Vagina (tissue), 2 donors: ENCODE measurements at regions not wholly inside any gene's neighbourhood (a gene's known extent, or its start where the extent isn't known, plus 50 kb on each side); places are given as distances from the start of the nearest gene placed in this dataset.

ENCODE experiments used
- DNase-seq, 2 donors: peaks; one replicate each; pipeline ENCODE4 v3.0.0-alpha.2; 2017; ENCODE audit errors: extremely low spot score in 2 of 2
- H3K27ac ChIP-seq: fragments of 200-600 bp; sonication (generic); one replicate; pipeline ENCODE4 v1.5.1; 2019
- H3K27me3 ChIP-seq: fragments of 200-600 bp; sonication (generic); one replicate; pipeline ENCODE4 v1.5.1; 2019
- H3K36me3 ChIP-seq, 2 donors: fragments of 200-600 bp; sonication (generic); one replicate each; pipeline ENCODE4 v1.5.1; 2017 to 2019
- H3K4me1 ChIP-seq: fragments of 200-600 bp; sonication (generic); one replicate; pipeline ENCODE4 v1.5.1; 2019
- H3K4me3 ChIP-seq, 2 donors: fragments of 200-600 bp; sonication (generic); 1 replicate in 1 of 2; 2 replicates in 1 of 2; pipeline ENCODE4 v1.5.1; 2016 to 2019
- H3K9me3 ChIP-seq: fragments of 200-600 bp; sonication (generic); one replicate; pipeline ENCODE4 v1.5.1; 2019
- POLR2A ChIP-seq, 2 donors: fragments of 450-650 bp; IDR thresholded peaks; one replicate each; pipeline ENCODE4 v1.6.1; 2017; ENCODE audit warnings: antibody characterized with exemption in 2 of 2, mild to moderate bottlenecking in 2 of 2, moderate library complexity in 2 of 2
- POLR2AphosphoS5 ChIP-seq, 2 donors: sonication (generic); formaldehyde crosslinking; IDR thresholded peaks; one replicate each; pipeline ENCODE4 v1.9.0; 2017; ENCODE audit warnings: antibody characterized with exemption in 2 of 2, mild to moderate bottlenecking in 2 of 2, low read depth in 1 of 2; ENCODE audit not compliant: insufficient read depth in 1 of 2
- intact Hi-C: fragments of 100-400 bp; cut with DNase I; formaldehyde crosslinking; loops from one replicate; pipeline ENCODE4 v1.15.1; 2023
- TF ChIP-seq, protein P1 (sequence below), 3 experiments: fragments of 450-650 bp in 2 of 3; fragments of 200-600 bp in 1 of 3; sonication (generic) in 1 of 3; IDR thresholded peaks; one replicate each; pipeline ENCODE4 v1.5.1; 2017 to 2019; ENCODE audit warnings: antibody characterized with exemption in 3 of 3, mild to moderate bottlenecking in 2 of 3, moderate library complexity in 2 of 3

DNA sequence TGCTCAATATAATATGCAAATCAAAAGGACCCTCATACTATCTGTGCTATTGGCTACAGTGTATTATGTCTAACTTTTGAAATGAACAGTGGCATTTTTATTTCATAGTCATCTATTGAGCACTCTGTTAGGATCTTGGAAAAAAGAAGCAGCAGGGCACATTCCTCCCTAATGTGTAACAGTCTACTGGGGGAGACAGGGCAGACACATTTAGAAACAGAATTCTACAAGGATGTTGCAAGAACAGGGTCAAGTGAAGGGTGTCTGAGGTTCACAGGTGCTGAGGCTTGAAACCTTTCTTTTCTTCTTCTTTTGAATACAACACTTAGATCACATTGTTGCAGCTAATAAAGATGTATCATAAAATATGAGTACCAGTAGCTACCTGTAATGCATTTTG is 129.7 kb upstream of the SLC4A4 start:
- H3K9me3 ChIP-seq, result no peaks in the 10 kb centered on the region
- no peaks in the 10 kb centered on the region for H3K27me3 ChIP-seq
- no peaks in the 10 kb centered on the region for H3K36me3 ChIP-seq
- no peaks in the 10 kb centered on the region for H3K4me1 ChIP-seq
- intact Hi-C loops, result no loop called here
- H3K4me3 ChIP-seq, result no peak overlapping the region
- TF ChIP-seq POLR2A (IDR thresholded peaks at IDR 0.05), result no peak
- TF ChIP-seq, protein P1, sequence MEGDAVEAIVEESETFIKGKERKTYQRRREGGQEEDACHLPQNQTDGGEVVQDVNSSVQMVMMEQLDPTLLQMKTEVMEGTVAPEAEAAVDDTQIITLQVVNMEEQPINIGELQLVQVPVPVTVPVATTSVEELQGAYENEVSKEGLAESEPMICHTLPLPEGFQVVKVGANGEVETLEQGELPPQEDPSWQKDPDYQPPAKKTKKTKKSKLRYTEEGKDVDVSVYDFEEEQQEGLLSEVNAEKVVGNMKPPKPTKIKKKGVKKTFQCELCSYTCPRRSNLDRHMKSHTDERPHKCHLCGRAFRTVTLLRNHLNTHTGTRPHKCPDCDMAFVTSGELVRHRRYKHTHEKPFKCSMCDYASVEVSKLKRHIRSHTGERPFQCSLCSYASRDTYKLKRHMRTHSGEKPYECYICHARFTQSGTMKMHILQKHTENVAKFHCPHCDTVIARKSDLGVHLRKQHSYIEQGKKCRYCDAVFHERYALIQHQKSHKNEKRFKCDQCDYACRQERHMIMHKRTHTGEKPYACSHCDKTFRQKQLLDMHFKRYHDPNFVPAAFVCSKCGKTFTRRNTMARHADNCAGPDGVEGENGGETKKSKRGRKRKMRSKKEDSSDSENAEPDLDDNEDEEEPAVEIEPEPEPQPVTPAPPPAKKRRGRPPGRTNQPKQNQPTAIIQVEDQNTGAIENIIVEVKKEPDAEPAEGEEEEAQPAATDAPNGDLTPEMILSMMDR (IDR thresholded peaks at IDR 0.05), result no peak
- TF ChIP-seq POLR2AphosphoS5 (IDR thresholded peaks at IDR 0.05; ENCODE audit: insufficient read depth in 1 of 2, low read depth in 1 of 2), result no peak
- H3K27ac ChIP-seq, result no peak overlapping the region
- no peak for DNase-seq

DNA sequence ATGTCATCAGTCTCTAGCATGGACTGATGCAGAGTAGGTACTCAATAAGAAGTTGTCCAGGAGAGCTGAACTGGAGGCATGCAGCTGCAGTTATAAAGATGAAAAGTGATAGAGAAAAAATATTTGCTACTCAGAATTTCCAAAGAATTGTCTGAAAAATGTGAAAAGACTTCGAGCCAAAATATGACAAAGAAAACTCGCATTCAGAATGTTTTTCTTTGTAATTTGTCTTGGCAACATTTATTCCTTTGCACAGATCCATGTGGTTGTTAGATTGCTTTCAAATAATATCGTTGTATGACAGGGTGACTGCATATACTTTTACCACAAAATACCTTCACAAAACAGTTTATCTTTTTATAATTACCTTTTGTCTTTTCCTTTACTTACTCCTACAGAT is 128.0 kb upstream of the SLC4A4 start:
- Histone ChIP-seq H3K4me1 (no peaks in the 10 kb centered on the region), H3K9me3 (no peaks in the 10 kb centered on the region), H3K27me3 (no peaks in the 10 kb centered on the region), H3K4me3 (no peak overlapping the region), H3K36me3 (no peaks in the 10 kb centered on the region), H3K27ac (no peak overlapping the region)
- no peak for DNase-seq
- TF ChIP-seq, protein P1 (IDR thresholded peaks at IDR 0.05), result no peak
- no peak for TF ChIP-seq POLR2A (IDR thresholded peaks at IDR 0.05)
- intact Hi-C loops, result no loop called here

DNA sequence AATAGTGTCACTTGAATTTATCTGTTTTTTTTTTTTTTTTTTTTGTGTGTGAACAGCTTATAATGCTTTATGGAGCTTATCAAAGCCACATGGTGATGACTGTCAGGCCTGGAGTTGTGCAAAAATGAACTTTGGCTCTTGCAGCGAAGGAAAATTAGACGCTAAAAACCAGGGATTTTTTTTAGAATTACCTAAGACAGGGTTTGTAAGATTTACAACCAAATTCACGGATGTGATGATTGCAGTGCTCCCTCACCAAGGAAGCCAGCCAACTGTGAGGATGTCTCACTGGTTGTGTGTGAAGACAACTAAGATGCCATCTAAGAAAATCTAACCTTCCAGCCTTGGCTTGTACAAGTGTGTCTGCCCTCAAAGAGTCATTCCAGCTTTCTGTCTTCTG is 127.1 kb upstream of the SLC4A4 start:
- no peak overlapping the region for H3K27ac ChIP-seq
- no peak for TF ChIP-seq POLR2A (IDR thresholded peaks at IDR 0.05)
- TF ChIP-seq POLR2AphosphoS5 (IDR thresholded peaks at IDR 0.05; ENCODE audit: insufficient read depth in 1 of 2, low read depth in 1 of 2), result no peak
- TF ChIP-seq, protein P1 (IDR thresholded peaks at IDR 0.05), result no peak
- H3K27me3 ChIP-seq, result no peaks in the 10 kb centered on the region
- no peaks in the 10 kb centered on the region for H3K36me3 ChIP-seq
- no peak overlapping the region for H3K4me3 ChIP-seq
- H3K9me3 ChIP-seq, result no peaks in the 10 kb centered on the region
- intact Hi-C loops, result no loop called here
- no peak for DNase-seq
- H3K4me1 ChIP-seq, result no peaks in the 10 kb centered on the region

DNA sequence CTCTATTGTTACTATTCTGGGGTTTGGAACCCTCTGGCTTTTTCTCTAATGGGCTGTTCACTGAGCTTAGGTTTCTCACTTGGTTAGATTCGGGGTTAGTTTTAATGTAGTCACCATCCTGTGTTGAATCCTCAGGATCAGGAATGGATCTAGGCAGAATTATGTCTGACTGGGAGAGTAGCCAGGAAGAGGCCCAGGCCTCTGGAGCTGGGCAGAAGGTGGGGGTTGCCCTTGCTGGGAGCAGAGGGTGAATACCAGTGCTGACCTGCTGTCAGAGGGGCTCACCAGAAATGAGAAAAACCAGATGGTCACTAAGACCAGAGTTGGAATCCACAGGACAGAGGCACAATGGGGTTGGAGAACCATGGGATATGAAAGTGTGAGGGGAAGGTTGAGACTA is 126.6 kb upstream of the SLC4A4 start:
- Histone ChIP-seq H3K27ac (no peak overlapping the region), H3K9me3 (no peaks in the 10 kb centered on the region), H3K4me1 (no peaks in the 10 kb centered on the region), H3K4me3 (no peak overlapping the region), H3K27me3 (no peaks in the 10 kb centered on the region), H3K36me3 (no peaks in the 10 kb centered on the region)
- TF ChIP-seq POLR2AphosphoS5 (IDR thresholded peaks at IDR 0.05; ENCODE audit: insufficient read depth in 1 of 2, low read depth in 1 of 2) (no peak), POLR2A (IDR thresholded peaks at IDR 0.05) (no peak)
- TF ChIP-seq, protein P1 (IDR thresholded peaks at IDR 0.05), result no peak
- DNase-seq, result no peak
- intact Hi-C loops, result no loop called here

DNA sequence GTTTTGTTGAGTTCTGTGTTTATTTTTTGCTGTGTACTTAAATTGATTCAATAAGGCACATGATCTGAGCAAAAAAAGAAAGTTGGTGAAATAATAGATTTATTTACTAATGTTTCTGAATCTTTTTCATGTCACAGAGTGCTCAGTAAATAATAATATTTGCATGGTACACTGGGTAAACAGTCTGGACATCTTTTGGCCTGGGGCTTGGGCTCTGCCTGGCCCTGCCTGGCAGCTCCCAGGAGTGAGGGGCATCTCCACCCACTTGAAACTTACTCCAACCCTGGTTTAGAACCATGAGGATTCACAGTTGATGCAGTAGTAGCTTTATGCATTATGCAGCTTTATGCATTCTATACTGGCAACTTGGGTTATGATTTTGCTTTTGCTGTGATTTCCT is 124.2 kb upstream of the SLC4A4 start:
- Histone ChIP-seq H3K4me3 (no peak overlapping the region), H3K36me3 (no peaks in the 10 kb centered on the region), H3K27me3 (no peaks in the 10 kb centered on the region), H3K9me3 (no peaks in the 10 kb centered on the region), H3K4me1 (no peaks in the 10 kb centered on the region), H3K27ac (no peak overlapping the region)
- DNase-seq, result no peak
- intact Hi-C loops, result no loop called here
- no peak for TF ChIP-seq POLR2A (IDR thresholded peaks at IDR 0.05)
- TF ChIP-seq, protein P1 (IDR thresholded peaks at IDR 0.05), result no peak
- TF ChIP-seq POLR2AphosphoS5 (IDR thresholded peaks at IDR 0.05; ENCODE audit: insufficient read depth in 1 of 2, low read depth in 1 of 2), result no peak
